ENCODE measurements at regions not wholly inside any gene's neighbourhood (a gene's known extent, or its start where the extent isn't known, plus 50 kb on each side); places are given as distances from the start of the nearest gene placed in this dataset.

GRCh38 chr10:3420527-3421469 lies 248.2 kb upstream of the PITRM1 start:
- TF ChIP-seq, protein P1, sequence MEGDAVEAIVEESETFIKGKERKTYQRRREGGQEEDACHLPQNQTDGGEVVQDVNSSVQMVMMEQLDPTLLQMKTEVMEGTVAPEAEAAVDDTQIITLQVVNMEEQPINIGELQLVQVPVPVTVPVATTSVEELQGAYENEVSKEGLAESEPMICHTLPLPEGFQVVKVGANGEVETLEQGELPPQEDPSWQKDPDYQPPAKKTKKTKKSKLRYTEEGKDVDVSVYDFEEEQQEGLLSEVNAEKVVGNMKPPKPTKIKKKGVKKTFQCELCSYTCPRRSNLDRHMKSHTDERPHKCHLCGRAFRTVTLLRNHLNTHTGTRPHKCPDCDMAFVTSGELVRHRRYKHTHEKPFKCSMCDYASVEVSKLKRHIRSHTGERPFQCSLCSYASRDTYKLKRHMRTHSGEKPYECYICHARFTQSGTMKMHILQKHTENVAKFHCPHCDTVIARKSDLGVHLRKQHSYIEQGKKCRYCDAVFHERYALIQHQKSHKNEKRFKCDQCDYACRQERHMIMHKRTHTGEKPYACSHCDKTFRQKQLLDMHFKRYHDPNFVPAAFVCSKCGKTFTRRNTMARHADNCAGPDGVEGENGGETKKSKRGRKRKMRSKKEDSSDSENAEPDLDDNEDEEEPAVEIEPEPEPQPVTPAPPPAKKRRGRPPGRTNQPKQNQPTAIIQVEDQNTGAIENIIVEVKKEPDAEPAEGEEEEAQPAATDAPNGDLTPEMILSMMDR (IDR thresholded peaks at IDR 0.05) = no peak
- H3K4me1 ChIP-seq = peaks cover 9% of the 10 kb centered on the region
- H3K9me3 ChIP-seq = no peaks in the 10 kb centered on the region
- intact Hi-C loops (cut with DNase I) = no loop called here
- no peak for DNase-seq
- no peaks in the 10 kb centered on the region for H3K36me3 ChIP-seq
- H3K9ac ChIP-seq (ENCODE audit: low read depth in 2 of 2, low read length in 2 of 2) = no peak overlapping the region
- H3K27me3 ChIP-seq = no peaks in the 10 kb centered on the region
- no peak overlapping the region for H3K4me3 ChIP-seq
- no peak overlapping the region for H3K27ac ChIP-seq

- TF ChIP-seq, protein P1 (IDR thresholded peaks at IDR 0.05) = no peak
- H3K4me3 ChIP-seq = no peak overlapping the region
- H3K27ac ChIP-seq = no peak overlapping the region
- H3K27me3 ChIP-seq = no peaks in the 10 kb centered on the region
- peaks cover 9% of the 10 kb centered on the region for H3K4me1 ChIP-seq
- no peak overlapping the region for H3K9ac ChIP-seq (ENCODE audit: low read depth in 2 of 2, low read length in 2 of 2)
- no peaks in the 10 kb centered on the region for H3K36me3 ChIP-seq
- H3K9me3 ChIP-seq = no peaks in the 10 kb centered on the region
- intact Hi-C loops (cut with DNase I) = no loop called here
- no peak for DNase-seq
Measured at GRCh38 chr10:3419719-3420495, 247.3 kb upstream of the PITRM1 start.

- Histone ChIP-seq H3K9me3 (no peaks in the 10 kb centered on the region), H3K36me3 (no peaks in the 10 kb centered on the region), H3K4me3 (no peak overlapping the region), H3K4me1 (peaks cover 2% of the 10 kb centered on the region), H3K27me3 (no peaks in the 10 kb centered on the region), H3K9ac (ENCODE audit: low read depth in 2 of 2, low read length in 2 of 2) (no peak overlapping the region), H3K27ac (no peak overlapping the region)
- intact Hi-C loops (cut with DNase I) = no loop called here
- TF ChIP-seq, protein P1 (IDR thresholded peaks at IDR 0.05) = no peak
- DNase-seq = no peak
Measured at GRCh38 chr10:3418926-3419325, 246.3 kb upstream of the PITRM1 start.

- Histone ChIP-seq H3K9ac (ENCODE audit: low read depth in 2 of 2, low read length in 2 of 2) (no peak overlapping the region), H3K9me3 (no peaks in the 10 kb centered on the region), H3K27me3 (no peaks in the 10 kb centered on the region), H3K36me3 (no peaks in the 10 kb centered on the region), H3K4me1 (no peaks in the 10 kb centered on the region), H3K4me3 (no peak overlapping the region), H3K27ac (no peak overlapping the region)
- DNase-seq = no peak
- intact Hi-C loops (cut with DNase I) = no loop called here
- TF ChIP-seq, protein P1 (IDR thresholded peaks at IDR 0.05) = no peak
Measured at GRCh38 chr10:3418041-3418754, 245.6 kb upstream of the PITRM1 start.

DNA sequence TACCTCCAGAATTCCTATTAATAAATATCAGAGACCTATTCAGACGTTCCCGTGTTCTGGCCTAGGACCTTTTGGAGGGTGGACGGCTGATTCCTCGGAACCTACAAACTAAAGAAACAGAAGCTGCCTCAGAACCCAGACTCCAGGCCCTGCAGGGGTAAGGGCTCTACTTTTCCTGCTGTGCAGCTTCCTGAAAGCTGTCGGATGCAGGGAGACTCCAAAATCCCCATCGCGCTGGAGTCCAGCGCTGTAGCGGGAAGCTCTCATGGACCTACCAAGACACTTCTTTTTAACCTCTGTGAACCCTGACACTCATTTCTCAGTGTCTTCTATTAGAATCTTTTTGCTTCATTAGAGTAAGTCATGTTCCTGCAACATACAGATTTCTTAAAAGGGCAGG lies 244.5 kb upstream of the PITRM1 start:
- intact Hi-C loops (cut with DNase I) = no loop called here

More for the DNA sequence above, 244.5 kb upstream of the PITRM1 start:
- Histone ChIP-seq H3K4me1 (no peaks in the 10 kb centered on the region), H3K36me3 (no peaks in the 10 kb centered on the region), H3K4me3 (no peak overlapping the region), H3K9ac (ENCODE audit: low read depth in 2 of 2, low read length in 2 of 2) (no peak overlapping the region), H3K9me3 (no peaks in the 10 kb centered on the region), H3K27me3 (no peaks in the 10 kb centered on the region), H3K27ac (no peak overlapping the region)
- no peak for DNase-seq
- TF ChIP-seq, protein P1 (IDR thresholded peaks at IDR 0.05) = no peak
